HG03521 (cell line): ENCODE measurements at regions not wholly inside any gene's neighbourhood (a gene's known extent, or its start where the extent isn't known, plus 50 kb on each side); places are given as distances from the start of the nearest gene placed in this dataset.
"Not testable (repeated sequence)": the region's sequence is repeated elsewhere in the genome, so short reads cannot be mapped to it uniquely, and the experiment has no call there.

ENCODE experiments used
- ATAC-seq: cut with Tn5 transposase; IDR thresholded peaks from one replicate; pipeline ENCODE4 v1.9.1; 2021; ENCODE audit warnings: mild to moderate bottlenecking, moderate library complexity; ENCODE audit not compliant: unreplicated experiment

DNA sequence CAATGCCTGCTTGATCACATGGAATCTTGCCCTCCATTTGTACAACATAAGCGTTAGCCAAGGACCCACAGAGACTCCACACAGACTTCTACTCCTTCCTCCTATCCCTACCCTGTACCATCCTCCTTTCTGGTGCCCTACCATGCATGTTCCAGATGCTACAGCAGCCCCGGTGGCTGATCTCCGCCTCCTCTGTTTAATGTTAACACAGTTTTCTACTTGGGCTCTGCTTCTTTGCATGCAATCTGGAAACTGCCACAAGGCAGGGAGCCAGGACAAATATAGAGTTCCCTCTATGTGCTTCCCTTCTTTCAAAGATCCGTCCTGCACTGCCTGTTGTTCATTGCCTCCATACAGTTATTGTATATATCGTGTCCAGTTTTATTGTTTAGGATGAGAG, 368.6 kb upstream of the TENM3 start:
- ATAC-seq = no peak

GRCh38 chr4:181877329-181877848, 365.8 kb upstream of the TENM3 start:
- ATAC-seq = no peak

DNA sequence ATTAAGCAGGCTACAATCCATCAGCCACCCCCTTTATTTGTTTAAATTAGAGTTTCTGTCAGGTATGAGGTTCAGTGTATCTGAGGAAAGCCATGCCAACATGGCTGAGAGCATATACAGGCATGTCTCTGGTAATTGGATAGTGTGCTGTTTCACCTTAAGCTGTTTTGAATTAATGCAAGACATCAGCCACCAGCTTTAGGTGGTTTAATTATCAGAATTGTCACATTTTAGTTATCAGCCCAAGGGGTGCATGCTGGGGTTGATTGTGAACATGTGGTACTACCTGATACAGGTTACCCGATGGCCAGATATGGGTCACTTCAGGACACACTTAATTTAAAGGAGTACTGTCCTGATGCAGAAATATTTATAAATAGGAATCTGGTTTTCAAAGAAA, 353.2 kb upstream of the TENM3 start:
- no peak for ATAC-seq

DNA sequence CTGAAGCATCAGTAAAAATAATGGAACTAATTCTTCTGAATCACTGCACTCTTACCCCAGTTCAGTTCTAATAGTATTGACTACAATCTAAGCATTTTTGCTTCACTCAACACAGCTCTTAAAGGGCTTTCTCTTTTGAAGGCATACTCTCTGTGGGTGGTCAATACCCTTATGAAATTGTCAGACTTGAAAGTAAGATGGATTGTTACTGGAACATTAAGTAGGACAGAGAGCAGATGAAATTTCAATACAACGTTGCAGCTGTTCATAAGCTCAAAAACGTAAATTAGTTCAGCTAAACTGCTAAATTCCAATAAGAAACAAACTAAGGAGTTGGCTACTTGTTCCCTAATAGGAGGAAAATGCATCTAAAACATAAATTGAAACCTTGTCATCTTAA, 352.3 kb upstream of the TENM3 start:
- no peak for ATAC-seq

- ATAC-seq = no peak
These were observed 346.6 kb upstream of the TENM3 start for GRCh38 chr4:181896614-181897013.

GRCh38 chr4:181897935-181898334, 345.3 kb upstream of the TENM3 start:
- ATAC-seq = no peak

DNA sequence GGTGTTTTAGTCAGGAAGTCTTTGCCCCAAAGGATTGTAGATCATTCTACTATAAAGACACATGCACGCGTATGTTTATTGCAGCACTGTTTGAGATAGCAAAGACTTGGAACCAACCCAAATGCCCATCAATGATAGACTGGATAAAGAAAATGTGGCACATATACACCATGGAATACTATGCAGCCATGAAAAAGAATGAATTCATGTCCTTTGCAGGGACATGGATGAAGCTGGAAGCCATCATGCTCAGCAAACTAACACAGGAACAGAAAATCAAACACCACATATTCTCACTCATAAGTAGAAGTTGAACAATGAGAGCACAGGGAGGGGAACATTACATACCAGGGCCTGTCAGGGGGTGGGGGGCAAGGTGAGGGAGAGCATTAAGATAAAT, 340.8 kb upstream of the TENM3 start:
- not testable (repeated sequence) for ATAC-seq

DNA sequence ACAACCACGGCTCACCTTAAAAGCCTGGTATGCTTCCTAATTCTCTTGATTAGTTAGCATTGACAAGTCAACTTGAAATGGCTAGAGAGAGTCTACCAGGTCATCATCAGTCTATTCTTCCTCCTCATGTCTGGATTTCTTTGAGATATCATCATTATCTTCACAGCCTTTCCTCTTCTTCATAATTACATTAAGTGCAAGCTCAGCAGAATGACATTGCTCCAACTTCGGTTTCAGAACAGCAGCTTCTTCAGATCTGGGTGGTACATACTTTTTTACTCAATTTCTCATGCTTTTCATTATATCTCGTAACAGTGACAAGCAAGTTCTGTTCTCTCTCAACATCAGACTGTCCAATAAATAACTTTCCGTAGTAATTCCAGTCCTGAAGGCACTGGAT, 337.5 kb upstream of the TENM3 start:
- no peak for ATAC-seq

- no peak for ATAC-seq
These were observed 335.0 kb upstream of the TENM3 start for GRCh38 chr4:181908168-181908567.

DNA sequence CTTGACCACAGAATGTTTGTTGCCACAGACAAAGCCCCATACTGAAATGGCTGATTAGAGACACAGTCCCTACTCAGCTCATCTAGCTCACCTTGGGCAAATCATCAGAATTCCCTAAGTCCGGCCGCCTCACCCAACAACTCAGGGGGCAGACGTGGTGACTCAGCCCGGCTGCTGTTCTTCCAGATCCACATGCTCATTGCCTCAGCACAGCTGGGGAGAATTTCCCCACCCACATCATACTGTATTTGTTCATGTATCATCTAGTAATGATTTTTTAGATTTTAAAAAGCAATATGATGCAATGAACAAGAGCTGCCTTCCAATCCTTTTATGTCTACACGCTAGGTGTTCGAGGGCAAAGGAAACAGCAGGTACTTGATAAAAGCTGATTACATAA, 333.8 kb upstream of the TENM3 start:
- ATAC-seq = no peak

- no peak for ATAC-seq
These were observed 331.8 kb upstream of the TENM3 start for GRCh38 chr4:181911420-181911819.

DNA sequence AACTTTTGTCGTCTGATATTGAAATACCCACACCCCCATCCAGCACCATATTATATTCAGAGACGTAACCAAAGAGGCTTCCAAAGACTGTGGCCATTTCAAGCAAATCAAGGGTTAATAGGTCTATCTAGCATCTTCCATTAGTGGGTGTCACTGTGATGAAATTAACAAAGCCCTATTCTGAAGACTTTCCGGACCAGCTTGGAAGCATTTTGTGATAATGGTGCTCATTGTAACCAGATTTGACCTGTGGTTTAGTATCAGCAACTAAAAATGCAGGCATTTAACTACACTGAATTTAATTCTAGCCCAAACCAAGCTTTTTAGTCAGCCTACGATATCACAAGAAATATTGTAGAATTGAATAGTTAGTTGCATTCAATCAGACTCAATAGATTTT, 309.7 kb upstream of the TENM3 start:
- ATAC-seq = no peak

- ATAC-seq = no peak
These were observed 304.6 kb upstream of the TENM3 start for GRCh38 chr4:181938631-181939030.

- no peak for ATAC-seq
These were observed 303.8 kb upstream of the TENM3 start for GRCh38 chr4:181939199-181939945.

DNA sequence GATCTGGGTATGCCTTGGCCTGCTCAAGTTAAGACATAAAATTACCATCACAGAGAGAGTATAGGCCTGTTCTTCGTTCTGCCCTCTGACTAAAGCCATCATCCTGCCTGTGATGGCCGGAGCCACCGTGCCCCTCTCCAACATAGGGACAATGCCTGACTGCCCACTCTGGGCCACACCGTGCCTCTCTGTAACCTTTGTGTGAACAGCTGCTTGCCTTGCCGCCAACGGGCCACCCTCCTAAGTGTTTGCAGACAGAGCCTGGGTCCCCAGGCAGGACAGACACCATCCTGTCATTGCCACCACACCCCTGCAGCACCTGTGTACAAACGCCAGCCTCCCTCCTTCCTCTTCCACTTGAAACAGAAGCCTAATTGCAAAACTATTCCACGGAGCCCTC, 298.7 kb upstream of the TENM3 start:
- ATAC-seq = no peak

DNA sequence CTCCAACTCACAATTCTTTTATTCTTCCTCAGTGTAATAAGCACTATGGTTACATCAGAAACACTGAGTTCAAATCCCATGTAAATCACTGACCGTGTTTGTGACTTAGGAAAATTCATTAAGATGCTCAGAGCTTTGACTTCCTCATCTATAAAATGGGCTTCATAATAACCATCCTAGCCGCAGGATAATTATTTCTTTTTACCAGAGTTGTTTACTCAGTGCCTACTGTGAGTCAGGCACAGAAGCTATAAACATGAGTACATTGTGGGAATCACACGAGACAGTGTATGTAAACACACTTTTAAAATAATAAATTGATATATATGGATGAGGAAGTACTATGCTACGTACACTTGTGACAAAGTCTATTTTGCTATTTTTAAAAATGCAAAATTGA, 296.3 kb upstream of the TENM3 start:
- no peak for ATAC-seq

GRCh38 chr4:181948839-181949382, 294.3 kb upstream of the TENM3 start:
- no peak for ATAC-seq

DNA sequence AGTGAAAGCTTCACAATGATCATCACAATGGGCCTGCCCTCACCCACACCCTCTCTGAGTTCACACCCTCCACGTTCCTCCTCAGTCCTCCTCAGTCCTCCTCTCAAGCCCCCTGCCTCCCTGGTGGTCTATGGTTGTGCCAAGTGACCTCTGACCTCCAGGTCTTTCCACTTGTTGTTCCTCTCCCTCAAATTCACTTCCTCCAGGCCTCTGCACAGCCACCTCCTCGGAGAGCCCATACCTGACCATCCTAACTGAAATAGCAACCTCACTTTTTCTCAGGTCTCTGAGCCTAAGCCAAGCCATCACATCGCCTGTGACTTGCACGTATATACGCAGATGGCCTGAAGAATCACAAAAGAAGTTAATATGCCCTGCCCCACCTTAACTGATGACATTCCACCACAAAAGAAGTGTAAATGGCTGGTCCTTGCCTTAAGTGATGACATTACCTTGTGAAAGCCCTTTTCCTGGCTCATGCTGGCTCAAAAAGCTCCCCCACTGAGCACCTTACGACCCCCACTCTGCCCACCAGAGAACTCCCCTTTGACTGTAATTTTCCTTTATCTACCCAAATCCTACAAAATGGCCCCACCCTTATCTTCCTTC, 293.4 kb upstream of the TENM3 start:
- ATAC-seq = no peak

- no peak for ATAC-seq
These were observed 292.7 kb upstream of the TENM3 start for GRCh38 chr4:181950372-181951127.

GRCh38 chr4:181951265-181951664, 291.9 kb upstream of the TENM3 start:
- no peak for ATAC-seq

DNA sequence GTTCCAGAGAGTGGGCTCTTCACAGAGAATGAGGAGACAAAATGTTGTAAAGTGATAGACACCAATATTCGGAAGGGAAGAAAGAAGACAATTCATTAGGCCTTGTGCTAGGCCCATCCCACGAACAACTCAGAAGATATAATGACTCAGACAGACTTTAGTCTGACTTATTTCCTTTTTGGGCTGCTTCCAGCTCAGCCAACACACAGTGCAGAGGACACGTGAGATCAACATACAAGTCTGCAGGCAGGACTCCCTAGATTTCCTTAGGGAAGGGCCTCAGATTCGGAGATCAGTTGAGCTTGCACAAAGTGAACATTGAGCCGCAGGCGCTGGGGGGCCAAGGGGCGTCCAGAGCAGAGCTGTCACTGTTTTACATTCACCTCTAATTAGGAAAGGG, 290.7 kb upstream of the TENM3 start:
- ATAC-seq = no peak

GRCh38 chr4:181956512-181956911, 286.7 kb upstream of the TENM3 start:
- no peak for ATAC-seq
